ENCODE measurements at regions not wholly inside any gene's neighbourhood (a gene's known extent, or its start where the extent isn't known, plus 50 kb on each side); places are given as distances from the start of the nearest gene placed in this dataset.

DNA sequence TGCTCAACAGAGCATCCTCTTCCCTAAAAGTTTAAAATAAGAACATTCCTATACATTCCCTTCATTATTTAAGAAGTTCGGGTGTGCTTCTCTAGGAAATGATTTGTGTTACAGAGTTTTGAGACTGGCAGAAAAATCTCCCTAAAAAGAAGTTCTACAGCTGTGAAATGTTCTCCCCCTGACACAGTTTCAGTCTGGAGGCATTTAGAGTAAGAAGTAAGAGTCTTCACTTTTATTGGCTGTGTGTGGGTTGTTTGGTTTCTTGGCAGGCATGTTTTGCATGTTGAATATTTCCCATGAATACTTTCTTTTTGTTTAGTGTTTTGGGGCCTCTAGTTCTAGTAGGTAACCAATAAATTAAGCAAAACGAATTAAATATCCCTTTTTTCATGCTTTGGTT, 195.9 kb downstream of the TENT5A start:
- in situ Hi-C loops (cut with MboI; ENCODE audit: low sequenced_read_pairs, unreplicated experiment) = no loop called here

DNA sequence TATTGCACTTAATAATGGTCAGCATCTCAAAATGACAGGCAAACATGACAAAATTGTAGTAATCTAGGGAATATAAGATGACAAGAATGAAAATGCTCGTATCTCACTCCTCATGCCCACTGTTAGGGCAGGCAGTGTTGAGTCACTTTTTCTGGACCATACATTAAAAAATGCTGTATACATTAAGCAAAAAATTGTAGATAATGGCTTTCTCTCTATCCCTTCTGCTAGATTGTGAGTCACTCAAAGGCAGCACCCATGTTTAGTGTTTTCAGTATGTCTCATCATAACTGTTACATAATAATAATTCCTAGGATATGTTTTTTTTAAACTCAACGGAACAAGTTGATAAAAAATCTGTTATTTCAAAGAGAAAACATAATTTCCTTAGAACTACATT, 199.3 kb downstream of the TENT5A start:
- DNase-seq (ENCODE audit: low spot score) = no peak
- in situ Hi-C loops (cut with MboI; ENCODE audit: low sequenced_read_pairs, unreplicated experiment) = no loop called here
- TF ChIP-seq, protein P1, sequence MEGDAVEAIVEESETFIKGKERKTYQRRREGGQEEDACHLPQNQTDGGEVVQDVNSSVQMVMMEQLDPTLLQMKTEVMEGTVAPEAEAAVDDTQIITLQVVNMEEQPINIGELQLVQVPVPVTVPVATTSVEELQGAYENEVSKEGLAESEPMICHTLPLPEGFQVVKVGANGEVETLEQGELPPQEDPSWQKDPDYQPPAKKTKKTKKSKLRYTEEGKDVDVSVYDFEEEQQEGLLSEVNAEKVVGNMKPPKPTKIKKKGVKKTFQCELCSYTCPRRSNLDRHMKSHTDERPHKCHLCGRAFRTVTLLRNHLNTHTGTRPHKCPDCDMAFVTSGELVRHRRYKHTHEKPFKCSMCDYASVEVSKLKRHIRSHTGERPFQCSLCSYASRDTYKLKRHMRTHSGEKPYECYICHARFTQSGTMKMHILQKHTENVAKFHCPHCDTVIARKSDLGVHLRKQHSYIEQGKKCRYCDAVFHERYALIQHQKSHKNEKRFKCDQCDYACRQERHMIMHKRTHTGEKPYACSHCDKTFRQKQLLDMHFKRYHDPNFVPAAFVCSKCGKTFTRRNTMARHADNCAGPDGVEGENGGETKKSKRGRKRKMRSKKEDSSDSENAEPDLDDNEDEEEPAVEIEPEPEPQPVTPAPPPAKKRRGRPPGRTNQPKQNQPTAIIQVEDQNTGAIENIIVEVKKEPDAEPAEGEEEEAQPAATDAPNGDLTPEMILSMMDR (IDR thresholded peaks at IDR 0.05; ENCODE audit: borderline replicate concordance, control extremely low read depth, extremely low read depth, insufficient read depth, missing control alignments) = no peak

More for the DNA sequence above, 195.9 kb downstream of the TENT5A start:
- TF ChIP-seq, protein P1 (IDR thresholded peaks at IDR 0.05; ENCODE audit: borderline replicate concordance, control extremely low read depth, extremely low read depth, insufficient read depth, missing control alignments) = no peak
- DNase-seq (ENCODE audit: low spot score) = no peak

DNA sequence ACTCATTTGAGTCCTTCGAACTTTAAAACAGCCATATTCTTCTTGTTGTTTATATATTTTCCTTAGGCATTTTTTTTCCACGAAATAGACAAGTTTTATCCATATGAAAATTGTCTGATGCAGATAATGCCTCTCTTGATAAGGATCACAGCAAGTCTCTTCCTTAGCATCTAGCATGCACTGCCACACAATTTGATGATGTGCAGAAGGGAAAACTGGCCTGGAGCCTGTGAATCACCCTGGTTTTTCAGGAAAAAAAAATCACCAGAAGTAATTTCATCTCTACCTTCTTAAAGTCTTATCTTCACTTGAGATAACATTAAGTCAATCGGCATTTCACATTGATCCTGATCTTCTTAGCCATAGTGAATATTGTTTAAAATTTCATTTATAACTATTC, 199.8 kb downstream of the TENT5A start:
- in situ Hi-C loops (cut with MboI; ENCODE audit: low sequenced_read_pairs, unreplicated experiment) = no loop called here
- TF ChIP-seq, protein P1 (IDR thresholded peaks at IDR 0.05; ENCODE audit: borderline replicate concordance, control extremely low read depth, extremely low read depth, insufficient read depth, missing control alignments) = no peak
- no peak for DNase-seq (ENCODE audit: low spot score)

DNA sequence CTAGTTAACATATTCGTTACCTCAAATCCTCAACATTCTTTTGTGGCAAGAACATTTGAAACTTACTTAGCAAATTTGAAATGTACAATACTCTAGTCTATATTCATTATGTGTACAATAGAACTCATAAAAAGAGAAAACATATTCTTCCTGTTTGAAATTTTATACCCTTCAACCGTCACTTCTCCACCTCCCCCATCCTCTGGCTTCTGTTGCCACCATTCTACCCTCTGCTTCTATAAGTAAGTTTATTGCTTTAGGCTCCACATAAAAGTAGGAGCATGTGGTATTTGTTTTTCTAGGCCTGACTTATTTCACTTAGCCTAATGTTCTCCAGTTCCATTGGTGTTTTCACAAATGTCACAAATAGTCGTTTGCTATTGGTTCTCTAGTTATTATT, 205.3 kb downstream of the TENT5A start:
- TF ChIP-seq, protein P1 (IDR thresholded peaks at IDR 0.05; ENCODE audit: borderline replicate concordance, control extremely low read depth, extremely low read depth, insufficient read depth, missing control alignments) = no peak
- in situ Hi-C loops (cut with MboI; ENCODE audit: low sequenced_read_pairs, unreplicated experiment) = no loop called here
- DNase-seq (ENCODE audit: low spot score) = no peak

DNA sequence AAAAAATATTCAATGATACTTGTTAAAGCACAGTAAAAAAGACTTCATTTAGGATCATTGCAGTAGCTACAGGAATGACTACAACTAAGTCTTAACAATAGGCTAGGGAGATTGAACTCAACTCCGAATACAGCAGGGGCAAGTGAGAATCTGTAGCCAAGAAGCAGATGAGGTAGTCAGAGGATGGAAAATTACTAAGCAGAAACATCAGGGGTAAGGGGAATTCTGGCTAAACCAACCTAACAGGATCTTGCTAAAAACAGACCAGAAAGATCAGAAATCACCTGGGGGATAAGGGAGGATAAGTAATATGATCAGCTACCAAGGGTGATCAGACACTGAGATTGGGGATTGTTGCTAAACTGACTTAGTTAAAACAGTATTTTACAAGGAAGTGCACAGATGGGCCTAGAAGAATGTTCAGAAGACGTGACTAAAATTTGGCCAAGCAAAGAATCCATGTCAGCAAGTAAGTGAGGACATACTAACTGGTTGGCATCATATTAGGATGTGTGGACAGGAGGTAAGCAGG, 217.5 kb downstream of the TENT5A start:
- DNase-seq (ENCODE audit: low spot score) = no peak
- in situ Hi-C loops (cut with MboI; ENCODE audit: low sequenced_read_pairs, unreplicated experiment) = no loop called here
- TF ChIP-seq, protein P1 (IDR thresholded peaks at IDR 0.05; ENCODE audit: borderline replicate concordance, control extremely low read depth, extremely low read depth, insufficient read depth, missing control alignments) = no peak

DNA sequence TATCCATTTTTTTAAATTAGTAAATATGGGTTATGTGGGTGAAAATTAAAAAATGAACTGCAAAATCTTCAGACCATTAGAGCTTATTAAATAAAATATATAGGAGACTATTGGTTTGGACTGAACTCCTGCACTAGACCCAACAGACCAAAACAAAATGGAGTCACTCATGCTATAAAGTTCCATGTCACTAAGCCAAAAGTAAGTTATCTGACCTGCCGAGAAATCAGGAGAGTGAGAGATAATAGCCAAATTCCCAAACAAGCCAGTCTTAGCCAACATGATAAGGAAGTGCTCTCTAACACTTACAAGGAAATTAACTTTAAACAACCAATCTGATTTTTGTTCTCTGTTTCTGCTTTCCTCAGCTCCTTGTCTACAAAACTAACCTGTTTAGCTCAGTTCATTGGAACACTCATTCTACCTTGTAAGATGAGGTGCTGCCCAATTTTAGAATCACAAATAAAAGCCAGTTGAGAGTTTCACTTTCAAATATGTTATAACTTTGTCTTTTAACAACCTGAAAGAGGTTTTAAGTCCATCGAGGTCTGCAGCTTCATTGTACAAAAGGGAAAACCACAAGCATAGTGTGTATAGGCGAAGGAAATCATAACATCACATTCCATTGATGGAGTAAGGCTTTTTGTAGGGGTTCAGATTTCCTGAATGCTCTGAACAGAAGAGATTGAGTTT, 220.5 kb downstream of the TENT5A start:
- no peak for DNase-seq (ENCODE audit: low spot score)
- TF ChIP-seq, protein P1 (IDR thresholded peaks at IDR 0.05; ENCODE audit: borderline replicate concordance, control extremely low read depth, extremely low read depth, insufficient read depth, missing control alignments) = no peak
- in situ Hi-C loops (cut with MboI; ENCODE audit: low sequenced_read_pairs, unreplicated experiment) = no loop called here

All from GM13976 (cell line).